ENCODE measurements at regions not wholly inside any gene's neighbourhood (a gene's known extent, or its start where the extent isn't known, plus 50 kb on each side); places are given as distances from the start of the nearest gene placed in this dataset.

- no peak for TF ChIP-seq CTCF (IDR thresholded peaks at IDR 0.05)
- TF ChIP-seq POLR2AphosphoS5 (IDR thresholded peaks at IDR 0.05) = no peak
Measured at GRCh38 chr7:41219276-41219675, 483.6 kb downstream of the INHBA start.
